K562 (cell line): ENCODE measurements at regions not wholly inside any gene's neighbourhood (a gene's known extent, or its start where the extent isn't known, plus 50 kb on each side); places are given as distances from the start of the nearest gene placed in this dataset.

Experiments
- CBX8 ChIP-seq: fragments of 200-600 bp; sonication (generic); IDR thresholded peaks from 2 replicates; pipeline ENCODE4 v1.6.1; 2012; ENCODE audit warnings: borderline replicate concordance, mixed run types, low read depth, mild to moderate bottlenecking, moderate library complexity, mixed read lengths, low read length, control low read depth, inconsistent platforms; ENCODE audit not compliant: poor library complexity, severe bottlenecking; ENCODE audit errors: extremely low read depth
- GABPA ChIP-seq: fragments of 200-800 bp; sonication (Bioruptor generic); conservative IDR thresholded peaks from 2 replicates; pipeline ENCODE4 v1.6.1; 2016; ENCODE audit warnings: low read depth, missing genetic modification characterization, missing compliant biosample characterization
- HDAC6 ChIP-seq: IDR thresholded peaks from 2 replicates; pipeline ENCODE4 v1.6.1; 2012; ENCODE audit warnings: low read depth, mild to moderate bottlenecking, control low read depth, inconsistent platforms, low read length, moderate library complexity
- MAX ChIP-seq: sonication (generic); formaldehyde crosslinking; IDR thresholded peaks from 2 replicates; pipeline ENCODE4 v1.9.0; 2022; ENCODE audit warnings: mild to moderate bottlenecking, missing genetic modification reagents
- OTX1 ChIP-seq: fragments of 450-650 bp; formaldehyde crosslinking; IDR thresholded peaks from 2 replicates; pipeline ENCODE4 v1.4.0; 2022; ENCODE audit warnings: mild to moderate bottlenecking
- POLR2A ChIP-seq: fragments of 450-650 bp; conservative IDR thresholded peaks from 2 replicates; pipeline ENCODE4 v1.6.1; 2016
- REST ChIP-seq, 2 experiments: fragments of 450-650 bp; formaldehyde crosslinking in 1 of 2; IDR thresholded peaks; 2 replicates each; pipeline versions ENCODE4 v1.4.0 to v1.6.1; 2014 to 2020; ENCODE audit warnings: mild to moderate bottlenecking in 2 of 2, borderline replicate concordance in 1 of 2, low read depth in 1 of 2
- SIN3A ChIP-seq, 2 experiments: fragments of 150-350 bp in 1 of 2; IDR thresholded peaks; 2 replicates each; pipeline ENCODE4 v1.6.1; 2011 to 2016; ENCODE audit warnings: borderline replicate concordance in 2 of 2, low read depth in 2 of 2, low read length in 2 of 2, mild to moderate bottlenecking in 2 of 2, moderate library complexity in 2 of 2; ENCODE audit not compliant: control insufficient read depth in 1 of 2
- YY1 ChIP-seq, 3 experiments: IDR thresholded peaks; 2 replicates each; pipeline ENCODE4 v1.6.1; 2011; ENCODE audit warnings: low read length in 2 of 3, mild to moderate bottlenecking in 2 of 3, moderate library complexity in 2 of 3, borderline replicate concordance in 1 of 3, control low read depth in 1 of 3, low read depth in 1 of 3; ENCODE audit not compliant: insufficient read depth in 3 of 3, insufficient replicate concordance in 2 of 3, control insufficient read depth in 1 of 3, insufficient read length in 1 of 3; ENCODE audit errors: extremely low read depth in 1 of 3
- ZFP30 ChIP-seq: fragments of 250-450 bp; sonication (Bioruptor Pico); IDR thresholded peaks from 2 replicates; pipeline ENCODE4 v1.8.0; 2022; ENCODE audit warnings: moderate library complexity, mild to moderate bottlenecking, inconsistent platforms, borderline replicate concordance
- ZNF41 ChIP-seq: fragments of 250-450 bp; sonication (Bioruptor Pico); conservative IDR thresholded peaks from 2 replicates; pipeline ENCODE4 v1.4.0; 2020; ENCODE audit warnings: mild to moderate bottlenecking
- TF ChIP-seq, protein P1 (sequence below): sonication (generic); formaldehyde crosslinking; IDR thresholded peaks from 2 replicates; pipeline ENCODE4 v1.8.0; 2022; ENCODE audit warnings: missing genetic modification reagents, mild to moderate bottlenecking, borderline replicate concordance
- TF ChIP-seq, protein P2 (sequence below): fragments of 150-350 bp; conservative IDR thresholded peaks from 2 replicates; pipeline ENCODE4 v1.6.1; 2014; ENCODE audit warnings: low read length

DNA sequence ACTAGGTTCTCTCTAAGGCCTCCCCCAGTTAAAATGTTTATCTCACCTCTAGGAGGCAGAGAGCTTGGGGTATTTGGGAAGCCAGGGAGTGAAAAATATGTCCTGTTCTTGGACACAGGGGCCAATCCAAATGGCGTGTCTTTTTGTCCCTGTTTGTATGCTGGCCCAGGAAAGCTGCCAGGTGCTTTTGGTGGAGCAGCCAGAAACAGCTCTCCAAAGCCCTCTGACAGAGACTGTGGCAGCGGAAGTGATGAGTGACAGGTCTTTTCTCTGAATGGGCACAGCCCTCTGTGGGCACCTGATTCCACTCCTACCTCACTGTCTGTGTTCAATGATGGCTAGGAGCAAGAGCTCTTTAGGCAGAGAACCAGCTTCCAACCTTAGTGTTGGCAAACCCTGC lies 106.4 kb upstream of the KIRREL3 start:
- no peak for TF ChIP-seq ZNF41 (CRISPR knock-in tag)
- TF ChIP-seq YY1 (IDR thresholded peaks at IDR 0.05; ENCODE audit: borderline replicate concordance in 1 of 3, control insufficient read depth in 1 of 3, extremely low read depth in 1 of 3, insufficient read depth in 3 of 3, insufficient read length in 1 of 3, insufficient replicate concordance in 2 of 3, low read depth in 1 of 3, low read length in 2 of 3) = no peak
- TF ChIP-seq ZFP30 (CRISPR knock-in tag) = no peak
- no peak for TF ChIP-seq POLR2A
- TF ChIP-seq GABPA = no peak
- TF ChIP-seq OTX1 (CRISPR knock-in tag) = no peak
- TF ChIP-seq CBX8 = no peak
- TF ChIP-seq SIN3A (IDR thresholded peaks at IDR 0.05; ENCODE audit: borderline replicate concordance in 2 of 2, control insufficient read depth in 1 of 2, low read depth in 2 of 2, low read length in 2 of 2) = no peak
- no peak for TF ChIP-seq HDAC6
- TF ChIP-seq REST (IDR thresholded peaks at IDR 0.05; ENCODE audit: borderline replicate concordance) = no peak
- no peak for TF ChIP-seq REST (CRISPR knock-in tag; IDR thresholded peaks at IDR 0.05; ENCODE audit: low read depth)
- TF ChIP-seq, protein P1, sequence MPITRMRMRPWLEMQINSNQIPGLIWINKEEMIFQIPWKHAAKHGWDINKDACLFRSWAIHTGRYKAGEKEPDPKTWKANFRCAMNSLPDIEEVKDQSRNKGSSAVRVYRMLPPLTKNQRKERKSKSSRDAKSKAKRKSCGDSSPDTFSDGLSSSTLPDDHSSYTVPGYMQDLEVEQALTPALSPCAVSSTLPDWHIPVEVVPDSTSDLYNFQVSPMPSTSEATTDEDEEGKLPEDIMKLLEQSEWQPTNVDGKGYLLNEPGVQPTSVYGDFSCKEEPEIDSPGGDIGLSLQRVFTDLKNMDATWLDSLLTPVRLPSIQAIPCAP (CRISPR knock-in tag) = no peak
- TF ChIP-seq MAX (CRISPR knock-in tag) = no peak
- TF ChIP-seq, protein P2, sequence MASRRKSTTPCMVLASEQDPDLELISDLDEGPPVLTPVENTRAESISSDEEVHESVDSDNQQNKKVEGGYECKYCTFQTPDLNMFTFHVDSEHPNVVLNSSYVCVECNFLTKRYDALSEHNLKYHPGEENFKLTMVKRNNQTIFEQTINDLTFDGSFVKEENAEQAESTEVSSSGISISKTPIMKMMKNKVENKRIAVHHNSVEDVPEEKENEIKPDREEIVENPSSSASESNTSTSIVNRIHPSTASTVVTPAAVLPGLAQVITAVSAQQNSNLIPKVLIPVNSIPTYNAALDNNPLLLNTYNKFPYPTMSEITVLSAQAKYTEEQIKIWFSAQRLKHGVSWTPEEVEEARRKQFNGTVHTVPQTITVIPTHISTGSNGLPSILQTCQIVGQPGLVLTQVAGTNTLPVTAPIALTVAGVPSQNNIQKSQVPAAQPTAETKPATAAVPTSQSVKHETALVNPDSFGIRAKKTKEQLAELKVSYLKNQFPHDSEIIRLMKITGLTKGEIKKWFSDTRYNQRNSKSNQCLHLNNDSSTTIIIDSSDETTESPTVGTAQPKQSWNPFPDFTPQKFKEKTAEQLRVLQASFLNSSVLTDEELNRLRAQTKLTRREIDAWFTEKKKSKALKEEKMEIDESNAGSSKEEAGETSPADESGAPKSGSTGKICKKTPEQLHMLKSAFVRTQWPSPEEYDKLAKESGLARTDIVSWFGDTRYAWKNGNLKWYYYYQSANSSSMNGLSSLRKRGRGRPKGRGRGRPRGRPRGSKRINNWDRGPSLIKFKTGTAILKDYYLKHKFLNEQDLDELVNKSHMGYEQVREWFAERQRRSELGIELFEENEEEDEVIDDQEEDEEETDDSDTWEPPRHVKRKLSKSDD = no peak
